CD4-positive, CD25-positive, alpha-beta regulatory T cell (primary cell): ENCODE measurements at regions not wholly inside any gene's neighbourhood (a gene's known extent, or its start where the extent isn't known, plus 50 kb on each side); places are given as distances from the start of the nearest gene placed in this dataset.
"Not testable (repeated sequence)": the region's sequence is repeated elsewhere in the genome, so short reads cannot be mapped to it uniquely, and the experiment has no call there.

Experiments
- ATAC-seq, 2 donors: fragments of 150-1000 bp; cut with Tn5 transposase; one replicate each; pipeline ENCODE4 v1.10.0; 2021; ENCODE audit warnings: low read depth in 2 of 2, moderate number of reproducible peaks in 2 of 2, moderate library complexity in 1 of 2
- DNase-seq, 3 donors: peaks; one replicate each; pipeline versions ENCODE4 v3.0.0 to v3.0.0-alpha.2; 2012 to 2022; ENCODE audit warnings: mixed read lengths in 1 of 3
- H3K27ac ChIP-seq: one replicate; pipeline ENCODE4 v1.7.0; 2013; ENCODE audit warnings: mild to moderate bottlenecking, low read length; ENCODE audit not compliant: insufficient read depth, poor library complexity, severe bottlenecking
- H3K27me3 ChIP-seq: one replicate; pipeline ENCODE4 v1.7.0; 2013; ENCODE audit warnings: low read length; ENCODE audit not compliant: control insufficient read depth, insufficient read depth
- H3K36me3 ChIP-seq: one replicate; pipeline ENCODE4 v1.7.0; 2013; ENCODE audit warnings: mild to moderate bottlenecking, low read length, moderate library complexity; ENCODE audit not compliant: control insufficient read depth, insufficient read depth
- H3K4me1 ChIP-seq: 2 replicates; pipeline ENCODE4 v1.7.0; 2013; ENCODE audit warnings: mild to moderate bottlenecking, low read length; ENCODE audit not compliant: insufficient read depth, control insufficient read depth, poor library complexity, severe bottlenecking
- H3K4me3 ChIP-seq: one replicate; pipeline ENCODE4 v1.7.0; 2013; ENCODE audit warnings: low read depth, mild to moderate bottlenecking, low read length, moderate library complexity
- H3K9me3 ChIP-seq, 2 experiments: 1 replicate in 1 of 2; 2 replicates in 1 of 2; pipeline ENCODE4 v1.7.0; 2013; ENCODE audit warnings: low read length in 2 of 2, mild to moderate bottlenecking in 1 of 2, moderate library complexity in 1 of 2; ENCODE audit not compliant: control insufficient read depth in 2 of 2
- H3K27ac Mint-ChIP-seq, 3 donors: one replicate each; pipeline ENCODE4 v1.8.0; 2020 to 2022; ENCODE audit warnings: mild to moderate bottlenecking in 3 of 3, mixed read lengths in 3 of 3, moderate library complexity in 2 of 3
- H3K27me3 Mint-ChIP-seq: one replicate; pipeline ENCODE4 v1.8.0; 2022; ENCODE audit warnings: mild to moderate bottlenecking, mixed read lengths
- H3K36me3 Mint-ChIP-seq: one replicate; pipeline ENCODE4 v1.8.0; 2020; ENCODE audit warnings: mixed read lengths
- H3K4me1 Mint-ChIP-seq, 4 donors: one replicate each; pipeline ENCODE4 v1.8.0; 2020 to 2022; ENCODE audit warnings: mixed read lengths in 4 of 4, mild to moderate bottlenecking in 1 of 4
- H3K4me3 Mint-ChIP-seq, 4 donors: one replicate each; pipeline ENCODE4 v1.8.0; 2020 to 2022; ENCODE audit warnings: mild to moderate bottlenecking in 4 of 4, mixed read lengths in 4 of 4, moderate library complexity in 3 of 4
- H3K9me3 Mint-ChIP-seq, 7 donors: one replicate each; pipeline ENCODE4 v1.8.0; 2020 to 2022; ENCODE audit warnings: mixed read lengths in 7 of 7, mild to moderate bottlenecking in 3 of 7, moderate library complexity in 2 of 7

DNA sequence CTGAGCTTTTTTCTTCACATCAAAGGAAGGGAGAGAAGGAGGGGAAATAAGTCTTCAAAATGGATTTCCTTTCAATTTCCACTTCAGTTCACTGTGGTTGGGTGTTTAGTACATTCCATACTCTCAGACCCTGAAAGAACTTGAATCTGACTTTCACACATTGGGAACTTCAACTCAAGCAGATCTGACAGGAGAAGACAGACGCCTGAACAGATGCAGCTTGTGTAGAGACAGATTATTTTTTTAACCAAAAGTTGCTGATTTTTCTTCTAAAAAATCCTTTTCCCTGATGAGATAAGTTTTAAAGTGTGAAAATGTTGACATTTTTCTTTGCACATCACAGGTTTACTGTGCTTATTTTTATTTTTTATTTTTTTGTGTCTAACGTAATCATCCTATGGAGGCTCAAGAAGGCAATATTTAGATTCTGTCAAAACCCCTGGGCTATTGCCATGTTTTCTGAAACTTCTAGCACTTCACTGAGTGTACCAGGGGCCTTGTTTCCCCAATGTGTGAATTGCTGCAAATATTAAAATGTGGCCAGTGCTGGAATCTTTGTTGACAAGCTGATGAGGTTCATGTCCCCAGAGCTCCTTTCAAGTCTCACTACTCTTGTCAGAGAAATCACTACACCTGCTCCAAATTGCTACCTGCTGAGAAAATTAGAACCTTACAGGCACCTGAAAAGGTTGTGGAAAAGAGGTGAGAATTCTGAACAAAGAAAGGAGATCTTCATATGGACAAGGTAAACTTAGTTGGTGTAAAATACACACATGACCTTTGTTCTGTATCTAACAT, 214.8 kb upstream of the BTBD3 start:
- H3K36me3 ChIP-seq, result no peaks in the 10 kb centered on the region
- DNase-seq, result no peak
- H3K9me3 Mint-ChIP-seq, result peaks cover 2 to 18% (median 6%) of the 10 kb centered on the region in 7 donors

DNA sequence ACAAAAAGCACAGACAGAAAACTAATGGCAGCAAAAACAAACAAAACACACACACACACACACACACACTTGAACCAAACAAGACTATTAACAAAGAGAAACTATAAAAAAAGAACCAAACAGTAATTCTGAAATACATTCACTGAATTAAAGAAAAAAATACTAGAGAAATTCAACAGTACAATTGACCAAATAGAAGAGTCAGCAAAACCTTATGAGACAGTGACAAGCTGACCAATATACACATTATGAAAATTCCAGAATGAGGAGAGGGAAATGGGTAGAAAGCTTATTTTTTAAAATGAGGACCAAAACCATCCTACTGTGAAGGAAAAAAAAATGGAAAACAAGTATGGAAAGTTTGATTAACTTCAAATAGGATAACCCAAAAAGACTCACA, 212.2 kb upstream of the BTBD3 start:
- no peak overlapping the region for H3K4me3 Mint-ChIP-seq
- no peak for ATAC-seq

More for the DNA sequence above, 214.8 kb upstream of the BTBD3 start:
- Mint-ChIP-seq H3K27me3 (no peaks in the 10 kb centered on the region), H3K27ac (no peak overlapping the region), H3K36me3 (no peaks in the 10 kb centered on the region), H3K4me1 (no peaks in the 10 kb centered on the region), H3K4me3 (no peak overlapping the region)
- peaks cover 7 to 10% of the 10 kb centered on the region in 2 experiments for H3K9me3 ChIP-seq
- no peaks in the 10 kb centered on the region for H3K27me3 ChIP-seq
- ATAC-seq, result no peak
- H3K4me1 ChIP-seq, result no peaks in the 10 kb centered on the region
- H3K4me3 ChIP-seq, result no peak overlapping the region
- no peak overlapping the region for H3K27ac ChIP-seq

DNA sequence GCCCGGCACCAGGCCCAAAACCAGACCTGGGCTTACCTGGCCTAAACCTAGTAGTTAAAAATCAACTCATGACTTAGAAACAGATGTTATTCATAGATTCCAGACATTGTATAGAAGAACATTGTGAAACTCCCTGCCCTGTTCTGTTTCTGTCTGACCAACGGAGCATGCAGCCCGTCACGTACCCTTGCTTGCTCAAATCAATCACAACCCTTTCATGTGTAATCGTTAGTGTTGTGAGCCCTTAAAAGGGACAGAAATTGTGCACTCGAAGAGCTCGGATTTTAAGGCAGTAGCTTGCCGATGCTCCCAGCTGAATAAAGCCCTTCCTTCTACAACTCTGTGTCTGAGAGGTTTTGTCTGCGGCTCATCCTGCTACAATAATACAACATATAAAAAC, 209.5 kb upstream of the BTBD3 start:
- DNase-seq, H3K4me1 ChIP-seq, H3K36me3 ChIP-seq, H3K4me3 ChIP-seq, ATAC-seq, H3K27me3 Mint-ChIP-seq, H3K27ac Mint-ChIP-seq, H3K4me3 Mint-ChIP-seq, H3K27me3 ChIP-seq, H3K36me3 Mint-ChIP-seq, H3K4me1 Mint-ChIP-seq, H3K27ac ChIP-seq: not testable (repeated sequence)
- peaks cover 2 to 16% (median 7%) of the 10 kb centered on the region in 7 donors for H3K9me3 Mint-ChIP-seq
- H3K9me3 ChIP-seq, result peaks cover 10 to 11% of the 10 kb centered on the region in 2 experiments

More for the DNA sequence above, 212.2 kb upstream of the BTBD3 start:
- peaks cover 7 to 10% of the 10 kb centered on the region in 2 experiments for H3K9me3 ChIP-seq
- H3K36me3 ChIP-seq, result no peaks in the 10 kb centered on the region
- no peaks in the 10 kb centered on the region for H3K27me3 Mint-ChIP-seq
- no peaks in the 10 kb centered on the region for H3K27me3 ChIP-seq
- no peaks in the 10 kb centered on the region for H3K4me1 Mint-ChIP-seq
- peaks cover 2 to 19% (median 10%) of the 10 kb centered on the region in 7 donors for H3K9me3 Mint-ChIP-seq
- DNase-seq, result no peak
- H3K27ac ChIP-seq, result no peak overlapping the region
- H3K4me1 ChIP-seq, result no peaks in the 10 kb centered on the region
- H3K27ac Mint-ChIP-seq, result no peak overlapping the region
- H3K4me3 ChIP-seq, result no peak overlapping the region
- H3K36me3 Mint-ChIP-seq, result no peaks in the 10 kb centered on the region

DNA sequence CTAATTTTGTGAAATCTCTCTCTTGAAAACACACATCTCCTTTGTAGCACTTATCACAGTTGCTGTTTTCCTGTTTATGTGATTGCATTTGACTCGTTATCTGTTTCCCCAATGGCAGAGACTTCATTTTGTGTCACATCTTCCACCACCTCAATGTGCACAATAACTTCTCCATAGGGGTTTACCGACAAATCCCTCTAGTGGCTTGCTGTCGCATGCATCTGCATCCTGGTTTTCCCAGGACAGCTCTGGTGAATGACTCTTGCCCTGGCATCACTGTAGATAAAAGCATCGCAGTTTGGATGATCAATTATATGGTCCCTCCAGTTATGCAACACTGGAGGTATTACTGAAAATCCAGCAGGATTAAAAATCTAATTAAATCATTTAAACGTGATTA, 206.5 kb upstream of the BTBD3 start:
- ATAC-seq, result no peak
- H3K27ac Mint-ChIP-seq, result no peak overlapping the region
- H3K9me3 Mint-ChIP-seq, result peaks cover 1 to 11% (median 3%) of the 10 kb centered on the region in 7 donors

DNA sequence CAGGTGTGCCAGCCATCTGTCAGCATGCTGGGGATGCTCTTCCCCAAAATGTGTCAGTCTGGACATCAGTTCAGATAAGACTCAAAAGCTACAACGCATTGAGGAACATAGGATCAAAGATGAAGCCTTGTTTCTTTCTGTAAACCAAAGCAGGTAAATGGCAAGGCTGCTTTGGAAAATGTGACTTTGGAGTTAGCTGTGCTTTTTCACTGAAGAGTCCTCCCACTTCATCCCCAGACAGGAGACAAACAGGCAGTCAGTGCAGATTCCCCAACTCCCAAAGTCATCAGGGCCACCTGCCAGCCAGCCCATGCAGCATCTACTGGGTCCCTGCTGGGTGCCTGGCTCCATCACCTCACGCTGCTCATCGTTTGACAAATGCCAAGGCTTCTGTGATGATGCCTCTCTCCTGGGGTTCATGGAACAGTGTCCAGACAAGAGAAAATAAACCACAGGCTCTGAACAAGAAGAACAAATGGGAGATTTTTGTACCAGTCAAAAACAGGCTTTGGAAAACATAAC, 205.0 kb upstream of the BTBD3 start:
- no peaks in the 10 kb centered on the region for H3K27me3 ChIP-seq
- ATAC-seq (no peak), DNase-seq (no peak)
- no peaks in the 10 kb centered on the region for H3K36me3 Mint-ChIP-seq
- no peak overlapping the region for H3K4me3 ChIP-seq
- H3K4me1 Mint-ChIP-seq, result no peaks in the 10 kb centered on the region
- H3K9me3 Mint-ChIP-seq, result peaks cover 2 to 16% (median 4%) of the 10 kb centered on the region in 7 donors
- H3K9me3 ChIP-seq, result peaks cover 0 to 4% of the 10 kb centered on the region in 2 experiments
- H3K27me3 Mint-ChIP-seq, result no peaks in the 10 kb centered on the region
- no peak overlapping the region for H3K27ac ChIP-seq
- no peak overlapping the region for H3K27ac Mint-ChIP-seq
- H3K36me3 ChIP-seq, result no peaks in the 10 kb centered on the region
- no peaks in the 10 kb centered on the region for H3K4me1 ChIP-seq
- no peak overlapping the region for H3K4me3 Mint-ChIP-seq

More for the DNA sequence above, 206.5 kb upstream of the BTBD3 start:
- Mint-ChIP-seq H3K36me3 (no peaks in the 10 kb centered on the region), H3K4me3 (no peak overlapping the region), H3K27me3 (no peaks in the 10 kb centered on the region), H3K4me1 (no peaks in the 10 kb centered on the region)
- peaks cover 0 to 4% of the 10 kb centered on the region in 2 experiments for H3K9me3 ChIP-seq
- no peaks in the 10 kb centered on the region for H3K27me3 ChIP-seq
- H3K4me1 ChIP-seq, result no peaks in the 10 kb centered on the region
- H3K36me3 ChIP-seq, result no peaks in the 10 kb centered on the region
- H3K27ac ChIP-seq, result no peak overlapping the region
- DNase-seq, result no peak
- no peak overlapping the region for H3K4me3 ChIP-seq

DNA sequence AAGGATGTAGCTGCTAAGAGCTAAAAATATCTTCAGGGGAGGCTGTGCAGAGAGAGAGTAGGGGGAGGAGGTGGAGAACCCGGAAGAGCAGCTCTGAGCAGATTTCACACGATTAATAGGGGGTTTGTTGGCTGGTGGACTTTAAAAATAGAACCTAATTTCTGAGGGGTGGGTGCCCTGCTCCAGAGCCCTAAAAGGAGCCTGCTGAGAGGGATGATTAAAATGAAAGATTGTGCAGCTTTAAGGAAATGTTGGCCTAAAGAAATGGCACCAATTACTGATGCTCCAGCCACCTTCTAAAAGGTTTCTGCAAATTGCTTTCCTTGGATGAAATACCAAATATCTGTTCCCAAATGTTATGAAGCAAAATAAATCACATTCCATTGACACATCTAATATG, 202.8 kb upstream of the BTBD3 start:
- ATAC-seq, result no peak
- H3K9me3 Mint-ChIP-seq, result peaks cover 2 to 14% (median 6%) of the 10 kb centered on the region in 7 donors

DNA sequence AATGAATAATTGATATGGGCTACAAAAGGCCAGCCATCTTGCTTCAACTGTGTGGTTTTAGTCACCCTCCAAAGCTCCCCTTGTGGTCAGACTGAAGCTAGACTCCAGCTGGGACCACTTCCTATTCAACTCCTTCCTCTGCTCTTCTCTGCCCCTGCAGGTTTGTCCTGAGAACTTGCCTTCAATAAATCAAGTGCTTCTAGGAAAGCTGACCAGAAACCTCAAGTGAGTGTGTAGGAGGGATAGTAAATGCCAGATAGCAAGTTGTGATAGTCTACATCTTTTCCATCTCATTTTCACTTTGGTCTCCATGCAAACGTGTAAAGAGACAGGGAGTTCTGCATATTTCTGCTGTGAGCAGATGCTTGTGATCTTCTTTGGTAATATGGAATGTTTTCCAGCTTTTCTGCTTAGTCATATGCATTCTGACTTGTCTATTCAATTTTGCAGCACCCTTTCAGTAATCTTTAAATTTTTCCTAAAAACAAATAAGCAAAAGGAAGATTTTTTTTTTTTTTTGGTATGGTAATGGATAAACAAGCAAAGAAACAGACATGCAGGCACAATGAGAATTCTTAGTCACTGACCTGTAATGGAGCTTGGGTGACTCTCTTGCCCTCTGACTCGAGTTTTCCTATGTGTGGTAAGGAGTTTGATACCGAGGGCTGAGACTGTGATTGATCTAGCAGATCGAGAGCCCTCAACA, 201.3 kb upstream of the BTBD3 start:
- no peak for ATAC-seq
- Mint-ChIP-seq H3K9me3 (peaks cover 0 to 8% (median 5%) of the 10 kb centered on the region in 7 donors), H3K4me1 (no peaks in the 10 kb centered on the region), H3K36me3 (no peaks in the 10 kb centered on the region), H3K27ac (no peak overlapping the region), H3K4me3 (no peak overlapping the region), H3K27me3 (no peaks in the 10 kb centered on the region)
- H3K4me1 ChIP-seq, result no peaks in the 10 kb centered on the region
- no peak overlapping the region for H3K4me3 ChIP-seq
- no peak overlapping the region for H3K27ac ChIP-seq
- no peaks in the 10 kb centered on the region for H3K27me3 ChIP-seq
- no peaks in the 10 kb centered on the region for H3K36me3 ChIP-seq
- no peak for DNase-seq
- peaks cover 0 to 4% of the 10 kb centered on the region in 2 experiments for H3K9me3 ChIP-seq

More for the DNA sequence above, 202.8 kb upstream of the BTBD3 start:
- DNase-seq, result no peak
- H3K27ac Mint-ChIP-seq, result no peak overlapping the region
- H3K27me3 ChIP-seq, result no peaks in the 10 kb centered on the region
- no peaks in the 10 kb centered on the region for H3K4me1 ChIP-seq
- no peak overlapping the region for H3K4me3 Mint-ChIP-seq
- H3K9me3 ChIP-seq, result peaks cover 0 to 4% of the 10 kb centered on the region in 2 experiments
- no peaks in the 10 kb centered on the region for H3K4me1 Mint-ChIP-seq
- H3K36me3 Mint-ChIP-seq, result no peaks in the 10 kb centered on the region
- H3K36me3 ChIP-seq, result no peaks in the 10 kb centered on the region
- no peak overlapping the region for H3K4me3 ChIP-seq
- no peaks in the 10 kb centered on the region for H3K27me3 Mint-ChIP-seq
- no peak overlapping the region for H3K27ac ChIP-seq
